ENCODE measurements at regions not wholly inside any gene's neighbourhood (a gene's known extent, or its start where the extent isn't known, plus 50 kb on each side); places are given as distances from the start of the nearest gene placed in this dataset.
"Not testable (repeated sequence)": the region's sequence is repeated elsewhere in the genome, so short reads cannot be mapped to it uniquely, and the experiment has no call there.

DNA sequence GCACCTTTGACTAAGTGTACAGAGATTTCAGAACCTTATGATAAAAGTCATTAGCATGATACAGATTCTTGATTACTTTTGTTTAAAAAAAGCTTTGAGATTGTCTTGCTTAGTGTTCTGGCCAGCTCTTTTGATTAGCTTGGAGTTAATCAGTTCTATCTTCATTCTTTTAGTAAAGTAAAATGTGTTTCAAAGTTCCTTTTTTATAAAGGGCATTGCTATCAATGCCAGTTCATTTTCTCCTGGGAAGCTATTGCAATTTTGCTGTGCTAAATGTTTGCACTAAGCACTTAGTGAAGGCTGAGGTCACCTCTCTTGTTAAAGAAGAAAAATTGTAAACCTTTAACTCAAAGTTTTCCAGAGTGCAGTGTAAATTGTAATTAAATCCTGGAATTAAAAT is 946.7 kb upstream of the TMPRSS15 start:
- DNase-seq (ENCODE audit: low read depth, low spot score): no peak

DNA sequence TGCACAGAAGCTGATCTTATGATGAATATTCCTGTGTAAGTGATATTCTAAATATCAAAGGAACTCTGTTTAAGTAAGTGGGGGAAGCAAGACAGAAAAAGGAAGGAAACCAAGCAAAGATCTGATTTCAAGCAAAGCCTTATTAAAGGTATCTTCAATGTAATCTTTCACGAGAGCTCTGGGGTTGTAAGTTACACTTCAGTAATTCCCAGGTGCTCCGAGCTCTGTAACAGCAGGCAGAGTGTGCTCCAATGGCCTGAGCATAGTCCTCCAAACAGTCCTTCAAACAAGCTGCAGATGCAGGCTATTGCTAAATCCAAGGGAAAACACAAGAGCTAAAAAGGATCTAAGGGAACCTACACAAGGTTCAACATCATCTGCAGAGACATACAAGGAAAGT is 949.7 kb upstream of the TMPRSS15 start:
- DNase-seq (ENCODE audit: low read depth, low spot score): no peak

GRCh38 chr21:19368944-19369343 is 965.4 kb upstream of the TMPRSS15 start:
- DNase-seq (ENCODE audit: low read depth, low spot score): no peak

DNA sequence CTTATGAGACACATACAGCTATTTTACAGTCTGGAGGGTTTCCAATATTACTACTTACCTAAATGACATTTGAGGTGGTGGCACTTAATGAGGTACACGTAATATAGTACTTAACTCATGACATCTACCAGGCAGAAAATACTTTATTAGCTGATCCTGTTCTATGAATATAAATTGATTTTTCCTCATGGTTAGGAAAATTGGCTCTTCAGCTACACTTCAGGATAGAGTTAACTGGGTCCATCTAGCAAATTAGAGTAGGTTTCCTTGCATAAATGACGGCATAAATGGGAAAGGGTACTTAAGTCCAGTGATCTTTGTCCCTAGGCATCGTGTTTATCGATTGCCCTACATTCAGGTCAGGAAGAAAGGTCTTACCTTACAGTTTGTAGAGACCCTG is 988.8 kb upstream of the TMPRSS15 start:
- DNase-seq (ENCODE audit: low read depth, low spot score): no peak

DNA sequence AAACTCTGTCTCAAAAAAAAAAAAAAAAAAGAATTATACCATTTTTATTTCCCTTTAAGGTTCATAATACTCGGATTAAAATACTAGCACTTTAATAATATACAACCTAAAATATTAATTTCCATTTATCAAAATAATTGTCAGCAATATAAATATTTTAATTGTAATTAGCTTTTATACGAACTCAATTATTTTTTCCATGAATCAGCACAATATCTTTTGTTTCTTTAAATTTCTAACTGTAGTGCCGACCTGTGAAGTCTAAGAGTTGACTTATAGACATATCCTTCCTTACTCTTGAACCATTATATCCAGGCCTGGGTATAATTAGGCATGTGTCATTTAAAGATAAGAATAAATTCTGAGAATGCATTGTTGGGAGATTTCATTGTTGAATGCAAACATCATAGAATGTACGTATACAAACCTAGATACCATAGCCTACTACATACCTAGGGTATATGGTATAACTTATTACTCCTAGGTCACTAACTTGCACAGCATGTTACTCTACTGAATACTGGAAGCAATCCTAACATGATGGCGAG is 996.7 kb upstream of the TMPRSS15 start:
- no peak for DNase-seq (ENCODE audit: low read depth, low spot score)

DNA sequence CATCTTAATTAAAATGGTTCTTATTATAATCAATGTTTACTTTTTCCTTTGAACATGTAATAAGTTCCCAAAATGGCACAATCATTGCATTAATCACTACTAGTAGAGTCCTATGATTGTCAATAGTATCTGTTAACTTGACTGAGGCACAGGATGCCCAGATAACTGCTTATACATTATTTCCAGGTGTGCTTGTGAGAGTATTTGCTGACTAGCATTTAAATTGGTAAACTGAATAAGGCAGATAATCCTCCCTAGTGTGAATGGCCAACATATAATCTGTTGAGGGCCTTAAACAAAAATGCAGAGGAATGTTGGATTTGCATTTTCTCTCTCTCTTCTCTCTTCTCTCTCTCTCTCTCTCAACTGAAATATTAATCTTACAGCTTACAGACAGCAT is 999.3 kb upstream of the TMPRSS15 start:
- DNase-seq (ENCODE audit: low read depth, low spot score): no peak

- DNase-seq (ENCODE audit: low read depth, low spot score): no peak
Measured at GRCh38 chr21:19405326-19405725, 1001.7 kb upstream of the TMPRSS15 start.

- no peak for DNase-seq (ENCODE audit: low read depth, low spot score)
Measured at GRCh38 chr21:19420565-19420964, 1017.0 kb upstream of the TMPRSS15 start.

GRCh38 chr21:19433623-19434022 is 1030.0 kb upstream of the TMPRSS15 start:
- no peak for DNase-seq (ENCODE audit: low read depth, low spot score)

GRCh38 chr21:19440792-19441655 is 1037.4 kb upstream of the TMPRSS15 start:
- no peak for DNase-seq (ENCODE audit: low read depth, low spot score)

- no peak for DNase-seq (ENCODE audit: low read depth, low spot score)
Measured at GRCh38 chr21:19458295-19458694, 1054.7 kb upstream of the TMPRSS15 start.

- no peak for DNase-seq (ENCODE audit: low read depth, low spot score)
Measured at GRCh38 chr21:19461481-19462205, 1058.1 kb upstream of the TMPRSS15 start.

GRCh38 chr21:19463966-19464365 is 1060.4 kb upstream of the TMPRSS15 start:
- DNase-seq (ENCODE audit: low read depth, low spot score): no peak

GRCh38 chr21:19468991-19469715 is 1065.6 kb upstream of the TMPRSS15 start:
- no peak for DNase-seq (ENCODE audit: low read depth, low spot score)

GRCh38 chr21:19475525-19475924 is 1071.9 kb upstream of the TMPRSS15 start:
- no peak for DNase-seq (ENCODE audit: low read depth, low spot score)

DNA sequence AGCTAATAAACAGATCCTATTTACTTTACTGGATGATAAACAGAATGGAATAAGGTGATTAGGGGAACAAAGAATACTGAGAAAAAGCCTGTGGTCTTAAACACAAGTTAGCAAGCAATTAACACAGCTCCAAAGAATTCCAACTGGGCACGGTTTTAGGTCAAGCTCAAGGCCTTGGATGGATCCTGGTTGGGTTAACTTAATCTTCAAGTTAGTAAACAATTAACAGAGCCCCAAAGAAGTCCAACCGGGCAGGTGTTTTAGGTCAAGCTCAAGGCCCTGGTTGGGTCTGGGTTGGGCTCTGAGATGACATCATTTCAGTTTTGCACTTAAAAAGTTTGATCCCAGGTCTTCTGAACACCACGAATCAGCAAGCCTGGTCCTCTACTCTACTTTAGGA is 1086.3 kb upstream of the TMPRSS15 start:
- no peak for DNase-seq (ENCODE audit: low read depth, low spot score)

GRCh38 chr21:19490481-19490880 is 1086.9 kb upstream of the TMPRSS15 start:
- DNase-seq (ENCODE audit: low read depth, low spot score): no peak

DNA sequence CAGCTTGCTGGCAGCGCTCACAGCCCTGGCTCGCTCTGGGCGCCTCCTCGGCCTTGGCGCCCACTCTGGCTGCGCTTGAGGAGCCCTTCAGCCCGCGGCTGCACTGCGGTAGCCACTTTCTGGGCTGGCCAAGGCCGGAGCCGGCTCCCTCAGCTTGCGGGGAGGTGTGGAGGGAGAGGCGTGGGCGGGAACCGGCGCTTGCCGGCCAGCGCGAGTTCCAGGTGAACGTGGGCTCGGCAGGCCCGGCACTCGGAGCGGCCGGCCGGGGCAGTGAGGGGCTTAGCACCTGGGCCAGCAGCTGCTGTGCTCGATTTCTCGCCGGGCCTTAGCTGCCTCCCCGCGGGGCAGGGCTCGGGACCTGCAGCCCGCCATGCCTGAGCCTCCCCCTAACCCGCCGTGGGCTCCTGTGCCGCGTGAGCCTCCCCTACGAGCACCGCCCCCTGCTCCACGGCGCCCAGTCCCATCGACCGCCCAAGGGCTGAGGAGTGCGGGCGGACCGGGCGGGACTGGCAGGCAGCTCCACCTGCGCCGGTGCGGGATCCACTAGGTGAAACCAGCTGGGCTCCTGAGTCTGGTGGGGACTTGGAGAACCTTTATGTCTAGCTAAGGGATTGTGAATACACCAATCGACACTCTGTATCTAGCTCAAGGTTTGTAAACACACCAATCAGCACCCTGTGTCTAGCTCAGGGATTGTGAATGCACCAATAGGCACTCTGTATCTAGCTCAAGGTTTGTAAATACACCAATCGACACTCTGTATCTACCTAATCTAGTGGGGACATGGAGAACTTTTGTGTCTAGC is 1090.1 kb upstream of the TMPRSS15 start:
- not testable (repeated sequence) for DNase-seq (ENCODE audit: low read depth, low spot score)

DNA sequence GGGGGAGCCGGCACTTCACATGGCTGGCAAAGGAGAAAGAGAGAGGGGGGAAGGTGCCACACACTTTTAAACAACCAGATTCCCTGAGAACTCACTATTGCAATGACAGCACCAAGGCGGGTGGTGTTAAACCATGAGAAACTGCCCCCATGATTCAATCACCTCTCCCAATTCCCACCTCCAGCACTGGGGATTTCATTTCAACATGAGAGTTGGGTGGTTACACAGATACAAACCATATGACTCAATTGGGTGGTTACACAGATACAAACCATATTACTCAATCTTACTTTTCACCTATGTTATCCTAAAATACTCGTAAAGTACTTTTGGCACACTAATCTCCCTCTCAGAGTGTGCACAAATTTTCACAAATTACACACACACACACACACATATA is 1097.5 kb upstream of the TMPRSS15 start:
- no peak for DNase-seq (ENCODE audit: low read depth, low spot score)

GRCh38 chr21:19507682-19508260 is 1104.2 kb upstream of the TMPRSS15 start:
- no peak for DNase-seq (ENCODE audit: low read depth, low spot score)

GRCh38 chr21:19508442-19508841 is 1104.9 kb upstream of the TMPRSS15 start:
- no peak for DNase-seq (ENCODE audit: low read depth, low spot score)
